GM12878 (cell line): ENCODE measurements at regions not wholly inside any gene's neighbourhood (a gene's known extent, or its start where the extent isn't known, plus 50 kb on each side); places are given as distances from the start of the nearest gene placed in this dataset.

Experiments used
- ATAC-seq: fragments of 200-7000 bp; cut with Tn5 transposase; 3 replicates; pipeline ENCODE4 v1.9.1; 2020; ENCODE audit warnings: mild to moderate bottlenecking, moderate library complexity
- BruUV-seq: library from RNA; stranded (reverse); fragments of 400-500 nt; replicated peaks from 2 replicates; lab custom pipeline; 2021; lab: Mats Ljungman, UMichigan
- CTCF ChIA-PET: fragments of 300-600 bp; sonication (Branson Sonifier 250); formaldehyde crosslinking; extraction: SDS; loops from one replicate; lab custom pipeline; 2021; ENCODE audit warnings: inconsistent platforms; lab: Yijun Ruan, JAX
- POLR2A ChIA-PET: fragments of 350-600 bp; formaldehyde crosslinking; extraction: SDS; loops from one replicate; lab custom pipeline; 2021; ENCODE audit warnings: inconsistent platforms; lab: Charles Lee
- RAD21 ChIA-PET: fragments of 300-600 bp; sonication (Branson Sonifier 250); formaldehyde crosslinking; loops from one replicate; lab custom pipeline; 2023; ENCODE audit warnings: antibody characterized with exemption; ENCODE audit not compliant: unreplicated experiment; lab: Charles Lee
- SMC1A ChIA-PET: fragments of 300-600 bp; sonication (Branson Sonifier 250); formaldehyde crosslinking; loops from one replicate; lab custom pipeline; 2023; ENCODE audit not compliant: unreplicated experiment, uncharacterized antibody; lab: Charles Lee
- DNase-seq: peaks from one replicate; pipeline ENCODE4 v3.0.0-alpha.2; 2011; ENCODE audit warnings: low read depth, low spot score
- FAIRE-seq: peaks from 3 replicates; lab custom pipeline; 2011; peaks lifted over from hg19 to GRCh38; lab: Jason Lieb, UNC
- H2AFZ ChIP-seq: 2 replicates; pipeline ENCODE4 v1.6.0; 2011; ENCODE audit warnings: low read depth, low read length, control low read depth; ENCODE audit not compliant: control insufficient read depth
- H3K27ac ChIP-seq: 2 replicates; pipeline ENCODE4 v1.5.1; 2011; ENCODE audit warnings: control low read depth; ENCODE audit not compliant: control insufficient read depth, insufficient read depth
- H3K27me3 ChIP-seq, 2 experiments: replicated peaks in 1 of 2; 2 replicates each; pipeline versions ENCODE4 v1.6.0 to v1.6.1; 2011; ENCODE audit warnings: low read length in 1 of 2; ENCODE audit not compliant: control insufficient read depth in 2 of 2, insufficient read depth in 2 of 2
- H3K36me3 ChIP-seq, 2 experiments: 2 replicates each; pipeline ENCODE4 v1.5.1; 2011; ENCODE audit warnings: low read length in 1 of 2; ENCODE audit not compliant: control insufficient read depth in 2 of 2, insufficient read depth in 2 of 2
- H3K4me1 ChIP-seq: 2 replicates; pipeline ENCODE4 v1.6.1; 2011; ENCODE audit warnings: mild to moderate bottlenecking, low read length, moderate library complexity, mixed read lengths; ENCODE audit not compliant: control insufficient read depth, insufficient read depth
- H3K4me2 ChIP-seq: 2 replicates; pipeline ENCODE4 v1.6.0; 2011; ENCODE audit warnings: control low read depth; ENCODE audit not compliant: control insufficient read depth, insufficient read depth
- H3K4me3 ChIP-seq: fragments of 200-600 bp; sonication (generic); 2 replicates; pipeline ENCODE4 v1.5.1; 2016
- H3K79me2 ChIP-seq: 2 replicates; pipeline ENCODE4 v1.6.0; 2011; ENCODE audit warnings: low read length; ENCODE audit not compliant: control insufficient read depth, insufficient read depth
- H3K9ac ChIP-seq: 2 replicates; pipeline ENCODE4 v1.8.0; 2011; ENCODE audit warnings: low read length, control low read depth, mixed read lengths; ENCODE audit not compliant: control insufficient read depth, insufficient read depth
- H3K9me3 ChIP-seq: replicated peaks from 3 replicates; pipeline ENCODE4 v1.5.1; 2011; ENCODE audit warnings: mild to moderate bottlenecking, low read length; ENCODE audit not compliant: control insufficient read depth, insufficient read depth
- H4K20me1 ChIP-seq: 2 replicates; pipeline ENCODE4 v1.6.0; 2011; ENCODE audit not compliant: control insufficient read depth, insufficient read depth
- BMI1 ChIP-seq: fragments of 450-650 bp; IDR thresholded peaks from 2 replicates; pipeline ENCODE4 v1.6.1; 2016; ENCODE audit warnings: mild to moderate bottlenecking, moderate library complexity, borderline replicate concordance
- CBX3 ChIP-seq: fragments of 200-600 bp; sonication (generic); IDR thresholded peaks from 2 replicates; pipeline ENCODE4 v1.6.1; 2016; ENCODE audit warnings: low read depth, borderline replicate concordance
- HCFC1 ChIP-seq: fragments of 150-350 bp; IDR thresholded peaks from 2 replicates; pipeline ENCODE4 v1.6.1; 2014; ENCODE audit warnings: low read length
- NFYA ChIP-seq: IDR thresholded peaks from 2 replicates; pipeline ENCODE4 v1.6.1; 2011; ENCODE audit warnings: low read depth, mild to moderate bottlenecking, low read length, improper control_type of control experiment, borderline replicate concordance
- NFYB ChIP-seq: IDR thresholded peaks from 2 replicates; pipeline ENCODE4 v1.6.1; 2011; ENCODE audit warnings: low read depth, mild to moderate bottlenecking, low read length, improper control_type of control experiment, moderate library complexity; ENCODE audit not compliant: insufficient read depth
- NR2F1 ChIP-seq: fragments of 450-650 bp; conservative IDR thresholded peaks from 2 replicates; pipeline ENCODE4 v1.6.1; 2017; ENCODE audit warnings: mild to moderate bottlenecking
- PAX5 ChIP-seq: IDR thresholded peaks from 2 replicates; pipeline ENCODE4 v1.6.1; 2011; ENCODE audit warnings: low read depth, low read length, borderline replicate concordance
- POLR2AphosphoS2 ChIP-seq: IDR thresholded peaks from 2 replicates; pipeline ENCODE4 v1.6.1; 2011; ENCODE audit warnings: low read depth, mild to moderate bottlenecking, low read length, improper control_type of control experiment, moderate library complexity
- RELA ChIP-seq: fragments of 450-650 bp; IDR thresholded peaks from 2 replicates; pipeline ENCODE4 v1.8.0; 2014; ENCODE audit warnings: borderline replicate concordance; ENCODE audit not compliant: partially characterized antibody
- STAT1 ChIP-seq: fragments of 450-650 bp; conservative IDR thresholded peaks from 2 replicates; pipeline ENCODE4 v1.6.1; 2014; ENCODE audit warnings: antibody characterized with exemption, mild to moderate bottlenecking
- WGBS: methylation state at CpG from one replicate; pipeline ENCODE4 v1.1.6; 2016; ENCODE audit warnings: low lambda C conversion rate; ENCODE audit not compliant: insufficient replicate concordance, insufficient coverage; ENCODE audit errors: missing lambda C conversion rate; 5-methylcytosine and 5-hydroxymethylcytosine counted together
- in situ Hi-C: fragments of 300-500 bp; cut with MboI; formaldehyde crosslinking; loops from 9 replicates; pipeline ENCODE4 v1.14.3; 2018; ENCODE audit warnings: mixed read lengths
- intact Hi-C: fragments of 100-400 bp; cut with micrococcal nuclease; formaldehyde crosslinking; loops from one replicate; pipeline ENCODE4 v1.14.2; 2022; ENCODE audit not compliant: unreplicated experiment
- TF ChIP-seq, protein P1 (sequence below): IDR thresholded peaks from 2 replicates; pipeline ENCODE4 v1.6.1; 2012; ENCODE audit warnings: low read depth, low read length, improper control_type of control experiment
- TF ChIP-seq, protein P2 (sequence below): fragments of 450-650 bp; conservative IDR thresholded peaks from 2 replicates; pipeline ENCODE4 v1.6.1; 2017; ENCODE audit warnings: mild to moderate bottlenecking, moderate library complexity
- TF ChIP-seq, protein P3 (sequence below), 3 experiments: IDR thresholded peaks in 2 of 3; conservative IDR thresholded peaks in 1 of 3; 2 replicates each; pipeline ENCODE4 v1.5.1; 2011; ENCODE audit warnings: low read depth in 3 of 3, low read length in 3 of 3, mild to moderate bottlenecking in 3 of 3, control low read depth in 2 of 3, moderate library complexity in 2 of 3, inconsistent platforms in 1 of 3, mixed read lengths in 1 of 3; ENCODE audit not compliant: control insufficient read depth in 2 of 3, insufficient read depth in 1 of 3; ENCODE audit errors: extremely low read depth in 1 of 3
- TF ChIP-seq, protein P4 (sequence below): fragments of 450-650 bp; IDR thresholded peaks from 2 replicates; pipeline ENCODE4 v1.6.1; 2017; ENCODE audit warnings: low read depth, mild to moderate bottlenecking, moderate library complexity
- TF ChIP-seq, protein P5 (sequence below): fragments of 450-650 bp; IDR thresholded peaks from 2 replicates; pipeline ENCODE4 v1.6.1; 2017; ENCODE audit warnings: antibody characterized with exemption, mild to moderate bottlenecking, moderate library complexity

DNA sequence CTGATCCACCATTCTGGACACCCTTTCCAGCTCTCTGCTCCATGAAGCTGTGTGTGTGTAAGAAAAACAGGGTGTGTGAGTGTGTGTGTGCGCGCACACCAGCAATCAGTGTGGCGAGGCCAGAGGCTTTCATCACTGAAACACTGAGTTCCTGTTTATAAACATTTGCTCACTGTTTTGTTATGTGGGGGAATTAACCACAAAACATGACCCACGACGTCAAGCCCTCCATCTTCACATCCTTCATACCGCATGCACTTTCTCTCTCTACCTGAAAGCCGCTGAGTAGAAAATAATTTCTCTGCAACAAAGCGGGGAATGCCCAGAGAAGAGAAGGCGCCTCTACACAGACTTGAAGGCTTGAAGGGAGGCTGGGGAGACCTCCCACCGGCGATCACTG lies 148.9 kb upstream of the IRF2BP2 start:
- Histone ChIP-seq H3K36me3 (no peaks in the 10 kb centered on the region), H3K4me2 (no peak overlapping the region; the same call in 1 of the 2 replicates), H3K4me1 (peaks cover 6% of the 10 kb centered on the region), H4K20me1 (no peaks in the 10 kb centered on the region), H3K27me3 (no peaks in the 10 kb centered on the region), H2AFZ (no peak overlapping the region), H3K9me3 (no peaks in the 10 kb centered on the region), H3K9ac (no peak overlapping the region), H3K79me2 (no peaks in the 10 kb centered on the region), H3K4me3 (no peak overlapping the region), H3K27ac (no peak overlapping the region)
- WGBS: 68% methylated on average over 11 of the region's 11 CpGs
- ATAC-seq (peak; percentile 42; the same call in 2 of the 3 replicates), FAIRE-seq (no peak), DNase-seq (no peak)
- POLR2A ChIA-PET: interaction anchor here (0.6 to 0.8 kb wide), 2 partner anchors 147 to 347 kb away, joined by 3 to 4 read pairs; no protein-coding TSS in a partner anchor
- in situ Hi-C loops: no loop called here
- no TSS peak for BruUV-seq
- CTCF ChIA-PET: no interaction called here
- RAD21 ChIA-PET: no interaction called here
- intact Hi-C loops: no loop called here
- SMC1A ChIA-PET: no interaction called here
- TF ChIP-seq STAT1 (no peak), POLR2AphosphoS2 (no peak), PAX5 (no peak), RELA (no peak), NFYA (no peak), NR2F1 (no peak), HCFC1 (no peak), NFYB (no peak), CBX3 (no peak), BMI1 (no peak)
- TF ChIP-seq, protein P1, sequence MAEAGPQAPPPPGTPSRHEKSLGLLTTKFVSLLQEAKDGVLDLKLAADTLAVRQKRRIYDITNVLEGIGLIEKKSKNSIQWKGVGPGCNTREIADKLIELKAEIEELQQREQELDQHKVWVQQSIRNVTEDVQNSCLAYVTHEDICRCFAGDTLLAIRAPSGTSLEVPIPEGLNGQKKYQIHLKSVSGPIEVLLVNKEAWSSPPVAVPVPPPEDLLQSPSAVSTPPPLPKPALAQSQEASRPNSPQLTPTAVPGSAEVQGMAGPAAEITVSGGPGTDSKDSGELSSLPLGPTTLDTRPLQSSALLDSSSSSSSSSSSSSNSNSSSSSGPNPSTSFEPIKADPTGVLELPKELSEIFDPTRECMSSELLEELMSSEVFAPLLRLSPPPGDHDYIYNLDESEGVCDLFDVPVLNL: no peak
- TF ChIP-seq, protein P2, sequence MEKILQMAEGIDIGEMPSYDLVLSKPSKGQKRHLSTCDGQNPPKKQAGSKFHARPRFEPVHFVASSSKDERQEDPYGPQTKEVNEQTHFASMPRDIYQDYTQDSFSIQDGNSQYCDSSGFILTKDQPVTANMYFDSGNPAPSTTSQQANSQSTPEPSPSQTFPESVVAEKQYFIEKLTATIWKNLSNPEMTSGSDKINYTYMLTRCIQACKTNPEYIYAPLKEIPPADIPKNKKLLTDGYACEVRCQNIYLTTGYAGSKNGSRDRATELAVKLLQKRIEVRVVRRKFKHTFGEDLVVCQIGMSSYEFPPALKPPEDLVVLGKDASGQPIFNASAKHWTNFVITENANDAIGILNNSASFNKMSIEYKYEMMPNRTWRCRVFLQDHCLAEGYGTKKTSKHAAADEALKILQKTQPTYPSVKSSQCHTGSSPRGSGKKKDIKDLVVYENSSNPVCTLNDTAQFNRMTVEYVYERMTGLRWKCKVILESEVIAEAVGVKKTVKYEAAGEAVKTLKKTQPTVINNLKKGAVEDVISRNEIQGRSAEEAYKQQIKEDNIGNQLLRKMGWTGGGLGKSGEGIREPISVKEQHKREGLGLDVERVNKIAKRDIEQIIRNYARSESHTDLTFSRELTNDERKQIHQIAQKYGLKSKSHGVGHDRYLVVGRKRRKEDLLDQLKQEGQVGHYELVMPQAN: no peak
- TF ChIP-seq, protein P3, sequence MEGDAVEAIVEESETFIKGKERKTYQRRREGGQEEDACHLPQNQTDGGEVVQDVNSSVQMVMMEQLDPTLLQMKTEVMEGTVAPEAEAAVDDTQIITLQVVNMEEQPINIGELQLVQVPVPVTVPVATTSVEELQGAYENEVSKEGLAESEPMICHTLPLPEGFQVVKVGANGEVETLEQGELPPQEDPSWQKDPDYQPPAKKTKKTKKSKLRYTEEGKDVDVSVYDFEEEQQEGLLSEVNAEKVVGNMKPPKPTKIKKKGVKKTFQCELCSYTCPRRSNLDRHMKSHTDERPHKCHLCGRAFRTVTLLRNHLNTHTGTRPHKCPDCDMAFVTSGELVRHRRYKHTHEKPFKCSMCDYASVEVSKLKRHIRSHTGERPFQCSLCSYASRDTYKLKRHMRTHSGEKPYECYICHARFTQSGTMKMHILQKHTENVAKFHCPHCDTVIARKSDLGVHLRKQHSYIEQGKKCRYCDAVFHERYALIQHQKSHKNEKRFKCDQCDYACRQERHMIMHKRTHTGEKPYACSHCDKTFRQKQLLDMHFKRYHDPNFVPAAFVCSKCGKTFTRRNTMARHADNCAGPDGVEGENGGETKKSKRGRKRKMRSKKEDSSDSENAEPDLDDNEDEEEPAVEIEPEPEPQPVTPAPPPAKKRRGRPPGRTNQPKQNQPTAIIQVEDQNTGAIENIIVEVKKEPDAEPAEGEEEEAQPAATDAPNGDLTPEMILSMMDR (IDR thresholded peaks at IDR 0.05 in 2 of 3, conservative IDR thresholded peaks at IDR 0.05 in 1 of 3; ENCODE audit: control insufficient read depth in 2 of 3, extremely low read depth in 1 of 3, insufficient read depth in 1 of 3, low read depth in 3 of 3, low read length in 3 of 3): no peak
- TF ChIP-seq, protein P4, sequence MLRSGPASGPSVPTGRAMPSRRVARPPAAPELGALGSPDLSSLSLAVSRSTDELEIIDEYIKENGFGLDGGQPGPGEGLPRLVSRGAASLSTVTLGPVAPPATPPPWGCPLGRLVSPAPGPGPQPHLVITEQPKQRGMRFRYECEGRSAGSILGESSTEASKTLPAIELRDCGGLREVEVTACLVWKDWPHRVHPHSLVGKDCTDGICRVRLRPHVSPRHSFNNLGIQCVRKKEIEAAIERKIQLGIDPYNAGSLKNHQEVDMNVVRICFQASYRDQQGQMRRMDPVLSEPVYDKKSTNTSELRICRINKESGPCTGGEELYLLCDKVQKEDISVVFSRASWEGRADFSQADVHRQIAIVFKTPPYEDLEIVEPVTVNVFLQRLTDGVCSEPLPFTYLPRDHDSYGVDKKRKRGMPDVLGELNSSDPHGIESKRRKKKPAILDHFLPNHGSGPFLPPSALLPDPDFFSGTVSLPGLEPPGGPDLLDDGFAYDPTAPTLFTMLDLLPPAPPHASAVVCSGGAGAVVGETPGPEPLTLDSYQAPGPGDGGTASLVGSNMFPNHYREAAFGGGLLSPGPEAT: no peak
- TF ChIP-seq, protein P5, sequence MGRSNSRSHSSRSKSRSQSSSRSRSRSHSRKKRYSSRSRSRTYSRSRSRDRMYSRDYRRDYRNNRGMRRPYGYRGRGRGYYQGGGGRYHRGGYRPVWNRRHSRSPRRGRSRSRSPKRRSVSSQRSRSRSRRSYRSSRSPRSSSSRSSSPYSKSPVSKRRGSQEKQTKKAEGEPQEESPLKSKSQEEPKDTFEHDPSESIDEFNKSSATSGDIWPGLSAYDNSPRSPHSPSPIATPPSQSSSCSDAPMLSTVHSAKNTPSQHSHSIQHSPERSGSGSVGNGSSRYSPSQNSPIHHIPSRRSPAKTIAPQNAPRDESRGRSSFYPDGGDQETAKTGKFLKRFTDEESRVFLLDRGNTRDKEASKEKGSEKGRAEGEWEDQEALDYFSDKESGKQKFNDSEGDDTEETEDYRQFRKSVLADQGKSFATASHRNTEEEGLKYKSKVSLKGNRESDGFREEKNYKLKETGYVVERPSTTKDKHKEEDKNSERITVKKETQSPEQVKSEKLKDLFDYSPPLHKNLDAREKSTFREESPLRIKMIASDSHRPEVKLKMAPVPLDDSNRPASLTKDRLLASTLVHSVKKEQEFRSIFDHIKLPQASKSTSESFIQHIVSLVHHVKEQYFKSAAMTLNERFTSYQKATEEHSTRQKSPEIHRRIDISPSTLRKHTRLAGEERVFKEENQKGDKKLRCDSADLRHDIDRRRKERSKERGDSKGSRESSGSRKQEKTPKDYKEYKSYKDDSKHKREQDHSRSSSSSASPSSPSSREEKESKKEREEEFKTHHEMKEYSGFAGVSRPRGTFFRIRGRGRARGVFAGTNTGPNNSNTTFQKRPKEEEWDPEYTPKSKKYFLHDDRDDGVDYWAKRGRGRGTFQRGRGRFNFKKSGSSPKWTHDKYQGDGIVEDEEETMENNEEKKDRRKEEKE: no peak
